ENCODE measurements at regions not wholly inside any gene's neighbourhood (a gene's known extent, or its start where the extent isn't known, plus 50 kb on each side); places are given as distances from the start of the nearest gene placed in this dataset.

GRCh38 chr5:167166696-167167095 is 1124.7 kb upstream of the WWC1 start:
- no peak for TF ChIP-seq ZFX (IDR thresholded peaks at IDR 0.05; ENCODE audit: borderline replicate concordance)
- TF ChIP-seq, protein P1, sequence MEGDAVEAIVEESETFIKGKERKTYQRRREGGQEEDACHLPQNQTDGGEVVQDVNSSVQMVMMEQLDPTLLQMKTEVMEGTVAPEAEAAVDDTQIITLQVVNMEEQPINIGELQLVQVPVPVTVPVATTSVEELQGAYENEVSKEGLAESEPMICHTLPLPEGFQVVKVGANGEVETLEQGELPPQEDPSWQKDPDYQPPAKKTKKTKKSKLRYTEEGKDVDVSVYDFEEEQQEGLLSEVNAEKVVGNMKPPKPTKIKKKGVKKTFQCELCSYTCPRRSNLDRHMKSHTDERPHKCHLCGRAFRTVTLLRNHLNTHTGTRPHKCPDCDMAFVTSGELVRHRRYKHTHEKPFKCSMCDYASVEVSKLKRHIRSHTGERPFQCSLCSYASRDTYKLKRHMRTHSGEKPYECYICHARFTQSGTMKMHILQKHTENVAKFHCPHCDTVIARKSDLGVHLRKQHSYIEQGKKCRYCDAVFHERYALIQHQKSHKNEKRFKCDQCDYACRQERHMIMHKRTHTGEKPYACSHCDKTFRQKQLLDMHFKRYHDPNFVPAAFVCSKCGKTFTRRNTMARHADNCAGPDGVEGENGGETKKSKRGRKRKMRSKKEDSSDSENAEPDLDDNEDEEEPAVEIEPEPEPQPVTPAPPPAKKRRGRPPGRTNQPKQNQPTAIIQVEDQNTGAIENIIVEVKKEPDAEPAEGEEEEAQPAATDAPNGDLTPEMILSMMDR (IDR thresholded peaks at IDR 0.05), result no peak
- H3K27ac ChIP-seq, result no peak overlapping the region

DNA sequence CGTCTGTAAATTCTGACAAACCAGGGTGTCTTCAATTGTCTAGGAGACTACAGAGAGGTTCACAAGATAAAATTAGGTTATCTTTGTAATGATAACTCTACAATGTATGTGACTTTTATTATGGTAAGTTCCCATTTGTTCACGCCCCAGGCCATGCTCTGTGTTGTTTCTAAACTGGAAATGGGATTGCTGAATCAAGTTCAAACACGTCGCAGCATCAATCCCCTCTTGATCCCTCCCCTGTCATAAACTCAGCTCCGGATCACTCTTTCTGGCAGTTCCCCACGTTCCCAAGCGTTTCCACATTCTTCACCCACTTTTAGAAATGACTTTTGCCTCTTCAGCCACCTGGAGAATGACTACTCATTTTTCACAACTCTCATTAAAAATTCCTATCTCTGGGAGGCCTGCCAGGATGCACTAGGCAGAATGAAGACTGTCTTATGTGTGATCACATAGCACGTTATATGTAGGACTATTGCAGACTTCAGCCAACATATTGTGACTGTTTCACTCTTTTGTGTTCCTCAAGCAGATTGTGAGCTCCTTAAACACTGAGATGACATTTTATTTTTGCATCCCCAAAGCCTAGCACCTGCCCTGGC is 1124.2 kb upstream of the WWC1 start:
- no peak for TF ChIP-seq ZFX (IDR thresholded peaks at IDR 0.05; ENCODE audit: borderline replicate concordance)
- TF ChIP-seq, protein P1 (IDR thresholded peaks at IDR 0.05), result no peak
- H3K27ac ChIP-seq, result no peak overlapping the region

- TF ChIP-seq ZFX (IDR thresholded peaks at IDR 0.05; ENCODE audit: borderline replicate concordance), result no peak
- TF ChIP-seq, protein P1 (IDR thresholded peaks at IDR 0.05), result no peak
- no peak overlapping the region for H3K27ac ChIP-seq
Observed at GRCh38 chr5:167168971-167169370, 1122.5 kb upstream of the WWC1 start.

DNA sequence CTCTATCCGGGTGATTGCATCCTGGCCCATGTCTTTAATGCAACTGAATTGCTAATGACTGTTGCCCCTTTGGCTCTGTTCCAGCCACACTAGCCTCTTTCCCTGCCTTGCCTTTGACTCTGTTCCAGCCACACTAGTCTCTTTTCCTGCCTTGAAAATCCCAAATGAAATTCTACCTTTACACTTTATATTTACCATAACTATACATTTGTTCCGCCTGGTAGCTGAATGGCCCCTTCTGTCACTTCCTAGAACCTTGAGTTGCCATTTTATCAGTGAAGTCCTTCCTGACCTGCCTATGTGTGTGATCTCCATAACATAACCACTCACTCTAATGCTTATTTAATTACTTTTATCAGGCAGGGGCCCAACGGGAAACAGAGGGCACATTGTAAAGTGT is 1120.4 kb upstream of the WWC1 start:
- TF ChIP-seq, protein P1 (IDR thresholded peaks at IDR 0.05), result no peak
- TF ChIP-seq ZFX (IDR thresholded peaks at IDR 0.05; ENCODE audit: borderline replicate concordance), result no peak
- no peak overlapping the region for H3K27ac ChIP-seq

GRCh38 chr5:167177736-167178135 is 1113.7 kb upstream of the WWC1 start:
- TF ChIP-seq, protein P1 (IDR thresholded peaks at IDR 0.05), result no peak
- TF ChIP-seq ZFX (IDR thresholded peaks at IDR 0.05; ENCODE audit: borderline replicate concordance), result no peak
- no peak overlapping the region for H3K27ac ChIP-seq

DNA sequence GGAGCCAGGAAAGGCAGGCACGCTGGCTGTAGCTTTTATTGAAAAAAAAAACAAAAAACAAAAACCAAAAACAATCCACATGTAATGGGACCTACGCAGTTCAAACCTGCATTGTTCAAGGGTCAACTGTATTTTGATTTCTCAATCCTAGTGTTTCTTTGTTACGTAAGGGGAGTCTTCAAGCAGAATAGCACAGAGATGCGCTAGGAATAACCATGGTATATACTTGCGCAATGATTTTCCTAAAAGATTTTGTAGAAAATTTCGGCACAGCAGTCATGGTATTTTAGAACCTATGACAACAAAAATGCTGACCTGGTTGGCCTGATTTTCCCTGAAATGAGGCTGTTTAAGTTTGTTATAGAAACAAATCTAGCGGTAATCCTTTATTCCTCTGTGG is 1110.5 kb upstream of the WWC1 start:
- no peak for TF ChIP-seq ZFX (IDR thresholded peaks at IDR 0.05; ENCODE audit: borderline replicate concordance)
- TF ChIP-seq, protein P1 (IDR thresholded peaks at IDR 0.05), result no peak

DNA sequence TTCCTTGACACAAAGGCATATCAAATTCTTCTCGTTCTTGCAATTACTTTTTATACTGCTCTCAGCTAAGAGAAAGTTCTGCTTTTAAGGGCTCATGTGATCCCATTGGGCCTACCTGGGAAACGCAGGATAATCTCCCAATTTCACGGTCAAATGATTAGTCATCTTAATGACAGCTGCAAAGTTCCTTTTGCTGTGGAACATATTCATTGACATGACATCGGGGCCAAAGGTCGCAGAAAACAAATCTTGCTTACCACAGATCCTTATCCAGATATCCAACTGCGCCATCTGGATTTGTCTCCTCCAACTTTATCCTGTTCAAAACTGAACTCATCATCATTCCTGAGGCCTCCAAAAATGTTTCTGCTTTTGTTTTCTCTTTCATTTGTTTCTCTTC is 1085.6 kb upstream of the WWC1 start:
- H3K27ac ChIP-seq, result no peak overlapping the region
- TF ChIP-seq ZFX (IDR thresholded peaks at IDR 0.05; ENCODE audit: borderline replicate concordance), result no peak
- TF ChIP-seq, protein P1 (IDR thresholded peaks at IDR 0.05), result no peak

More for the DNA sequence above, 1110.5 kb upstream of the WWC1 start:
- no peak overlapping the region for H3K27ac ChIP-seq
